Effector CD8-positive, alpha-beta T cell (primary cell): ENCODE measurements at regions not wholly inside any gene's neighbourhood (a gene's known extent, or its start where the extent isn't known, plus 50 kb on each side); places are given as distances from the start of the nearest gene placed in this dataset.

Experiments
- DNase-seq: peaks from one replicate; lab custom pipeline; 2025; lab: John Stamatoyannopoulos, UW

DNA sequence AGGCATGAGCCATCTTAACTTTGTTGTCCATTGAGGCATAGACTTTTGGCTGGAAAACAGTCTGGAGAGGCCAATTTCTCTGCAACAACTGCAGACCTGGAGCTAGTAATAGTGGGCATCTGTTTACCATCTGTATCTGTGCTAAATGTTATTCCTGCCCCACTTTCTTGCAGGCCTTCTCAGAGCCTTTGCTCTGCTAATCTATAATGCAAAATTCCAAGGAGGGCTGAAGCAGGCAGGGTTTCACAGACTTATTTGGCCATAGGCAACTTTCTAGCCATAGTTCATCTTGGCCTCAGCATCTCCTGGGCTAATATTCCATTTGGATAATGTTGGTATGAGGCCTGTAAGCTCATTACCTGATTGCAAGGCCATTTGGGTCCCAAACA, 124.5 kb upstream of the CSF3R start:
- no peak for DNase-seq

DNA sequence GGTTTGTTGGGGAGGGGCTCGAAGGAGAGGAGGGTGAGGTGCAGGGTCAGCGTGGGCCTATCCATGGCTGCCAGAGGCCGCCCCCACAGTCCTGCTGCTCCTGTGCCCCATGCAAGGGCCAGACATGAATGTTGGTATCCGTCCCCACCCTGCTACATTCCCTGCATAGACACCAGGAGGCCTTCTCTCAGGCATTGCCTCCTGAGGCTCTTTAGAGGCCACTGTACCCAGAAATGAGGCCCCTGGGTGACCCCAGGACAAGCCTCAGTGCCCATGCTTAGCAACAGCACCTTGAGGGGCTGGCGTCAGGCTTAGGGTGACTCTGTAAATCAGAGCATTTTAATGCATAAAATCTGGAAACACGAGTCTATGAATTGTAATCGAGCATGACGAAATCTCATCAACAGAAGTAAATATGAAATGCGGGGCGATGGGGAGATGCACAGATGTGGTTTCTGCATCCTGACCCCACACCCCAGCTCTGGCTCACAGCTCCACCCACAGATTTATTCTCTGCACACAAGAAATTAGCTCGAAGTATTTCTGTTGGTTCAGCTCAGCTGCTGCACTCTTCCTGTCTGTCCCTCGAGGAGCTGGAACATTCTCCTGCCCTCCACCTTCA, 124.0 kb upstream of the CSF3R start:
- no peak for DNase-seq

DNA sequence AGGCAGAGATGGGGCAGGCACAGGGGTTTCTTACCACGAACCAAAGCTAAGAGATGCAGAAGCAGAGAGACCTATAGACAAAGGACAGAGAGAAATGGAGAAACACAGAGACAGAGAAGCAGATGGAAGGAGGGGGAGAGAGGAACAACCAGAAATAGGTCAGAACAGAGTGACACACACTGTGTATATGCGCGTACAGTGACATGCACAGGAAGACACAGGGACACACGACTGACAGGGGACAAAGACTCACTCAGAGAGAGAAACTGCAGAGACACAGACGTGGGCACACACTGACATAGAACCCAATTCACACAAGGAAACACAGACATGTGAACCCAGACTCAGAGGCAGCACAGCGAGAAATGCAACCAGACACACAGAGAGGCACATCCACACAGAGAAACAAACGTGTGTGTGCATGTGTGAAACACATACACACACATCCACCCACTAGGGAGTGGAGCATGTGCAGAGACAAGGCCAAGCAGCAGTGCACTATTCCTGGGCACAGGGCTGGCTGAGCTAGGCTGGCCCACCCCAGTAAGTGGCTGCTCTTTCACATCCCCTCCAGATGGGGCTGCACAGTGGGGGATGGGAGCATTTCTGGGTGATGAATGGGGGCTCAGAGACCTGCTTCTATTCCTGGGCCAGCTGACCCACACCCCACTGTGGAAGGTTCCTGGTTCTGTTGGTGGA, 123.4 kb upstream of the CSF3R start:
- no peak for DNase-seq

DNA sequence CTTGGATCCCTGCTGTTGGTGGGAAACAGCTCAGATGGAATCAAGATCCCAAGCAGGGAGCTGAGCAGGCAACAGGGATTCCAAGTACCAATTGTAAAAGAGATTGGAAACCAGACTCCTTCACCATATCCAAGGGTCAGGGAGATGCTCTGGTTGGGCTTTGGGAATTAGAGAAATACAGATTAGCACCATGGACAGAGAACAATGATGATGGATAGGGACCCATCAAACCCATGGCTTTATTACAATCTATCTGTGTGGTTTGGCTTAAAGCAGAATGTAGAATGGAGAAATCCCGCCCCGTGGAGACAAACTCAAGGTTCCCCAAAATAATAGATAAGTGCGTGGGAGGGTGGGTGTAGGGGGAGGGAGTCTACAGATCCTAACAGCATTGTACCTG, 120.7 kb upstream of the CSF3R start:
- no peak for DNase-seq

DNA sequence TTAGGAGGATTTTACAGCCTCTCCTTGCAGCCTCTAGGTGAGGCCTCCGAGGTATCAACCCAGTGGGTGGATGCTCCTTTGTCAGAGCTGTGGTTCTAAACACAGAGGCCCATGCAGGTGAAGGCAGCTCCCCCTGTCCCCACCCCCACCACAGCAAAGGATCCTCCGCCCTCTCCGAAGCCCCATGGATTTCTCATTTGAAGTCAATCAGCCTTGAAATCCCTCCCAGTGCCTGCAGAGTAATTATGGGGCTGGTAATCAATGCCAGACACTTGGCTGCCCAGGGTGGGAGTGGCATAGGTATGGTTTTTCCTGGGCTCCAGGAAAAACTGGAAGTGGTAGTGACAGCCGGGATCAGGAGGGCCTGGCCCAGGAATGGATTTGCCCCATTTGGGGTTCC, 119.5 kb upstream of the CSF3R start:
- no peak for DNase-seq

DNA sequence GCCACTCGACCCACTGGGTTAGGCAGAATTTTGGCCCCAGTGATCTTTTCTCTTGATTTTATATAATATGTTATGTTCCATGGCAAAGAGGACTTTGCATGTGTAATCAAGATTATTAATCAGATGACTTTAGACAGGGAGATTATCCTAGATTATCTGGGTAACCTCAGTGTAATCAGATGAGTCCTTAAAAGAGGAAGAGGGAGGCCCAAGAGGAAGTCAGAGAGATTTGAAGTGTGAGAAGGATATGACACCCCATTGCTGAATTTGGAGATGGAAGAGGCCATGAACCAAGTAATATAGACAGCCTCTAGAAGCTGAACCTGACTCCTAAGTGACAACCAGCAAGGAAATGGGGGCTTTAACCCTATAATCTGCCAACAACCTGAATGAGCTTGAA, 117.1 kb upstream of the CSF3R start:
- DNase-seq: no peak

DNA sequence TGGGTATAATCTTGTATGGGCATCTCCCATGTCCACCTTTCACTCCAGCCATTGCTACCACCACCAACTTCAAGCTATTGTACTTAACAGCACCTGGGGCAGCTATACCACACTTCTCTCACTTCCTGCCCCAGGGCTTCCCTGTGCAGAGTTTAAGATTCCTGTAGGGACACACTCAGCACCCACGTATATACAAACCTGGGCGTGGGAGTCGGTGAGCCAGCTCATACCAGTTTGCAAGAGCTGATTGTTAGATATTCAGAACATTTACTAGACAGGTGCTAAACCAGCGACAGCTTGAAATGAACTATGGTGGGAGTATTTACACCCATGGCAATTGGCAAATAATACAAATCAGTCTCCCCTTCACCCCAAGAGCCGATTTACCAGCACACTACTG, 114.8 kb upstream of the CSF3R start:
- no peak for DNase-seq

DNA sequence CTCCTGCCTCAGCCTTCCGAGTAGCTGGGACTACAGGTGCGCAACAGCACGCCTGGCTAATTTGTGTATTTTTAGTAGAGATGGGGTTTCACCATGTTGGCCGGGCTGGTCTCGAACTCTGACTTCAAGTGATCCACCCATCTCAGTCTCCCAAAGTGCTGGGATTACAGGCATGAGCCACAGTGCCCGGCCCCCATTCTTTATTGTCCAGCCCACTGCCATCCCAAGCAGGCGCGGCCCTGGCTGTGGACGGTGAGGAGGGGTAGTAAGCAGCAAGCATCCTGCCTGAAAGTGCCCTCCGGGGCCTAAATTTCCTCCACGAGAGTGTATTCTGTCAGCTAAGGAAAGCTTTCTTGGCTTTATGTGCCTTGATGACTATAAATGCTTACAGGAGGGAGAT, 113.2 kb upstream of the CSF3R start:
- no peak for DNase-seq

DNA sequence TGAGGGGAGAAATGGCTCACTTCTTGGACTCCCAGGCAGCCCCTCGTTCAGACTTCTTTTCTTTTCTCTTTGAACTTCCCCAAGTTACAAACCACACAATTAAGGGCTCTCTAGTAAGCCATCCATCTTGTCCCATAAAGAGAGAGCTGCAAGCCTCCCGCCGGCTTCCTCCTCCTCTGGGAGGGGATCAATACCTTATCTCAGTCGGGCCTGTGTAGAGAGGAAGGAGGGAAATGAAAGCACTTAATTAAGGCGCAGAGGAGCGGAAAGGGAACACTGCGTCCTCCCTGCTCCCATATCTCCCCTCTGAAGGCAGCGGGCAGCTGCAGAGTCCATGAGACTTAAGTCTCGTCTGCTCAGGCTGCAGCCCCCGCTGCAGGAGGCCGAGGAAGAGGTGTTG, 112.6 kb upstream of the CSF3R start:
- no peak for DNase-seq

DNA sequence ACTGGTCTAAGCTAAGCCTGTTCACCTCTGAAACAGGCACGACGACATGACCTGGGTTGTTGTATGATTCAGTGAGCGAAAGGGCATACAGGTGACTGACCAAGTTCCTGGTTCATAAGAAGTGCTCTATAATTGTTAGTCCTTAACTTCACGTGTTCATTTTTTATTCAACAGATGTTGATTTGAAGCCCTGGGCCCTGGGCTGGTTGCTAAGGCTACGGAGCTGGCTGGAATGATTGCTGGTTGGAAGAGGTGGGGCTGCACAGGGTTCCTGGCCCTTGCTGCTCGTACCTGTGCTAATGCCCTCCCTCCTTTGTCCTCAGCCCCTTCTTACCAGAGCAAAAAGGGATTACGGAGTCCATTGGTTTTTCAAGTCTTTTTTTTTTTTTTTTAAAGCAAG, 111.3 kb upstream of the CSF3R start:
- DNase-seq: no peak

DNA sequence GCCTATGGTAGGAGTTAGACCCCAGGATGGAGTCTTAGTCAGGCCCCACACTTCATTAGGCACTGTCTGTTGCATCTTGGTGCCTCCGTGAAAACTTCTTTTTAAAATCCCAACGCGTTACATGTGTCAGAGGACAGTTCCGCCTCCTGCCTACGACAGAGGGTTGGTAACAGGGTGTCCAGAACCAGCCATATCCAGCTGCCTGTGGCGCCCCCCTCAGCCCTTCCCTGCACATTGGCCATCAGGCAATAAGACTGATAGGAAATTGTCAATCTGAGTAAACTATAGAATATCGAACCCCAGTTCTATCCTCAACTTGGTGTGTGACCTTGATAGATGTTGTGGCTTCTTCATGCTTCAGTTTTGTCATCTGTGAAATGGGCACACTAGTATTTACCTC, 108.6 kb upstream of the CSF3R start:
- no peak for DNase-seq

DNA sequence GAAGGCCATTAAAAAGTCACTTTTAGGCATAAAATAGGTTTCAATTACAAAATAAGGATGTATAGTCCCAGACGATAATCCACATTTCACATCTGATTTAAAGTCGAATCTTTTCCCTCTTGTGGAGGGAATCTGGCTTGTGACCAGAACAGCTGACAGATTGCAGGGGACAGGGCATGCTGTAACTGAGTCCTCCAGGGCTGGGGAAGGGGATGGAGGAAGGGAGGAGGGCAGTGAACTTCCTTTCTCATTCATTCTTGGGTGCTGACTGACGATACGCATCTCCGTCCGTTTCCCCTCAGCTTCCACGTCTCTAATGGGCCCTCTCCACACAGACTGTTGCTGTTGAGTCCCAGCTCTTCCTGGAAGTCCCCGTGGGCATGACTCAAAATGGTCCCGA, 108.1 kb upstream of the CSF3R start:
- no peak for DNase-seq

DNA sequence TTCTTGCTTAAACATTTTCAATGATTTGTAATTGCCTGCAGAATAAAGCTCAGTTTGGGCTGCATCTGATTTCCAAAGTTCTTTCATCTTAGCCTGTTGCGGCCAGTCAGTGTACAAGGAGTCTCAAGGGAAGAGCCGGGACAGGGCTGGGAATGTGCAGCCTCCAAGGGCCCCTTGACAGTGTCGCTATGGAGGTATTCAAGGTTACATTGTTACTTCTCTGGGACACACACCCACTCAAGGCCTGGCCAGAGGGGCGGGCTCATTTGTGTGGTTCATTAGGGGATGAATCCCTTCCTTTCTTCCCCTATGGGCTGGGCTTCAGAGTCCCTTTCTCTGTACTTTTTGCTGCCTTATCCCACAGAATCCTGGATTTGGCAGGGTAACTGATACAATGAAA, 107.6 kb upstream of the CSF3R start:
- no peak for DNase-seq

DNA sequence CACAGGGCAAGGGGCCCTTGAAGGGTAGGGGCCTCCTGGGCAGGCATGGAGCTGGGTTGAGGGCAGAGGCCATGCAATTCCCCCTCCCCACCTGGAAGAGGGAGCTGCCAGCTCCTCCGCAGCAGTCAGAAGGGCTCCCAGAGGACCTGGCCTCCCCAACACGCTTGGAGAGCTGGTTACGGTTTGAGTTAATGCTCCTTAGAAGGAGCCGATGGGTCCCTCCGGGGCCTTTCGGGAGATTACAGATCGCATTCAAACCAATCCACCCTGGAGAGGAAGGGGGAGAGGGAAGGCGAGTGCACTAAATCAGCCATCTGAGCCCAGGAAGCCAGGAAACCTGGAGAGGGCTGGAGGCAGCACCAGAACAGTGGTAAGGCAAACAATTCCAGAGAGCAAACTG, 106.3 kb upstream of the CSF3R start:
- DNase-seq: no peak

DNA sequence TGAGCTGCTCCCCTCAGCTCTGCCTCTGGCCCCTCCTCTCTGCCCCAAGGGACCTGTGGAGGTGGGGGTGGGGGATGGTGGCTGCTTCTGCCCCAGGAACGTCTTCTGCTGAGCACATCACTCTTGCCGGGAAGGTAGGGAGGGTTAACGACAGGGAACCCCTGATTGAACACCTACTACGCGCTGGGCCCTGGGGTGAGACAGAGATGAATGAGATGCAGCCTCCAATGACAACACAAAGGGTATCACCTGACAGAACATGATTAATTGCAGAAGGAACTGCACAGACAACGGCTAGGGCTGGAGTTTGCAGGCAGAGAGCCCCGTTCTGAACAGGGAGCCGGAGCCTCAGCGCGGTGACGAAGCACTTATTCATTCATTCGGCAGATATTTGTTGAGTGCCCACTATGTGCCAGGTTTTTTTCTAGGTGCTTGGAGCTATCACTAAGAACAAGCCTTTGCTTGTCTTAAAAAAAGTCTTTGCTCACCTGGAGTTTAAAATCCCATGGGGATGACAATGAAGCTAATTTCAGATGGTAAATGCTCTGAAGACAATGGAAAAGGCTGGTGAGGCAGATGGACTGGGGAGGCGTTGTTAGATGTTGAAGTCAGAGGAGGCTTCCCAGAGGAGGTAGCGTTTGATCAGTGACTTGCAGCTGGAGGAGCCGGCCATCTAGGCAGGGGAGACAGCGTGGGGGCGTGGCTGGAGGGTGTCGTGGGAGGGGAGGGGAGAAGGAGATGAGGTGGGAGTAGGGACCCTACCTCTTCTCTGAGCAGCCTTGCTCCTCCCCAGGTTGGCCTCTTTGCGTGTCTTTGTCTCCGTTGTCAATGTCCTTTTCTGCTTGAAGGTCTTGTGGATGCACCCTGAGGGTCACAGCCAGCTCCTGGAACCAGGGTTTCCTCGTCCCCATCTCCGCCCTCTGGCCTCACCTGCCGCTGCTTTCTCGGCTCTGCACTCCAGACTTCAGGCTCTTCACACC, 103.1 kb upstream of the CSF3R start:
- no peak for DNase-seq

DNA sequence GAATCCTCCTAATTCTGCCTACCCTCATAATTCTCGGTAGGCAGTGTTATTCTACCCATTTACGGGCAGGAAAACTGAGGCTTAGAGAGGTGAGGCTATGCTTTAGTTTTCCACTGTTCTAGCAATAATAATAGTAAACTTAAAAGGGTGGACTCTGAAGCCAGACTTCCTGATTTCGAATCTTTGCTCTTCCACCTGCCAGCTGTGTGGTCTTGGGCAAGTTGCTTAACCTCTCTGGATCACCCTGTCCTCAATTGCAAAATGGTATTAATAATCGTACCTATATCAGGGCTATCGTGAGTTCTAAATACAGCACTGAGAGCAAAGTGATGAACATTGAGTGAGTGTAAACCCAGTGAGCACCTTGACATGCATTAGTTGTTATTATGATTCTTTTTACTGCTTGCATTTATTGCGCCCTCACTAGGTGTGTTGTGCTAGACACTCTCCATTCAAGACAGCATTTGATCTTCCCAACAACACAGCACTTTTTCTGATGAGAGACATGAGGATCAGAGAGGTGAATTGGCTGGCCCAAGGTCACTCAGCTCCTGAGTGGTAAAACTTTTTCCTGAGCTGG, 102.3 kb upstream of the CSF3R start:
- DNase-seq: no peak

DNA sequence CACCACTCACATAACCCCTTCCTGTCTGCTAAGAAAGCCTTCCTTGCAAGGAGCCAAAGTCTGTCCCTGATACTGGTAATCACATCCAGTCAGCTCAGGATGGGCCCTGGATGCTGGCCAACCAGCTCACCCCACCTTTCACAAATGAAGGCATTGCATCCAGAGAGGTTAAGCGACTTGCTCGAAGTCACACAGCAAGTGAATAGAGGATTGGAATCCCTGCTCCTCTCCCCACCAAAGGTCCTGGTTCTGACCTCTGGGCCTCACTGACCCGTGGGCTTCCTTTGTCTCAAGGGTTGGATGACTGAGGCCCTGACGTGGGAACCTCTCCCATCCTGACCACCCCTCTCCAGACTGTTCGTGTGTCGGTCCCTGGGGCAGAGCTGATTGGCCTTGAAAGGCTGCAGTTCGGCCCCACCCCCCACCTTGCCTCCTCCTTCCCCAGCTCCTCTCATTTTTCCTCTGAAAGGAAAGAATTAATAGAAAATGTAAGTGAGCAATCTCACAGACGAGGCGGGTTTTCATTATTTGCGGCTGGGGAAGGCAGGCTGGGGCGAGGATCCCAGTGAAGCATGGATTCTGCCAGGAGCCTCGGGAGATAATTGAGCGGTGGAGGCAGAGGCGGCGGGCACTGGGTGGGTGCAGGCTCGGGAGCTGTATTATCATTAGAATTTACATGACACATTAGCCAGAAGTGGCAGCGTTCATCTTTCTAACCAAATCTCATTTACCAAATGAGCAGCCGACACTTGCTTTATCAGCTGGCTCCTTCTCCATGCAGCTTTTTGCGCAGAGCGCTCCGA, 101.5 kb upstream of the CSF3R start:
- DNase-seq: no peak

DNA sequence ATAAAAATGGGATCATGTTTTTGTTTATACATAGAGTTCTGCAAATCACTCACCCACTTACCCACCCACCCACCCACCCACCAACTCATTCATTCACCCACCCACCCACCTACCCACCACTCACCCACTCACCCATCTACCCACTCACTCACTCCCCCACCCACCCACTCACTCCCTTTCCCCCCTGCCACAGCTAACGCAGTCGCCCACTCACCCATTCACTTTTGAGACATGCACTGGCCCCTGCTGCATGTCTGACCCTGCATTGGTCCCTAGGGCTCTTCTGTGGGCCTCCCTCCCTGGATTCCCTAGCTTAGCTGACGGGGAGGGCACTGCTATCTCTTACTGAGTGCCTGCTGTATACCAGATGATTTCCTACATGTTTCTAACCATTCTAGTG, 100.4 kb upstream of the CSF3R start:
- DNase-seq: no peak

DNA sequence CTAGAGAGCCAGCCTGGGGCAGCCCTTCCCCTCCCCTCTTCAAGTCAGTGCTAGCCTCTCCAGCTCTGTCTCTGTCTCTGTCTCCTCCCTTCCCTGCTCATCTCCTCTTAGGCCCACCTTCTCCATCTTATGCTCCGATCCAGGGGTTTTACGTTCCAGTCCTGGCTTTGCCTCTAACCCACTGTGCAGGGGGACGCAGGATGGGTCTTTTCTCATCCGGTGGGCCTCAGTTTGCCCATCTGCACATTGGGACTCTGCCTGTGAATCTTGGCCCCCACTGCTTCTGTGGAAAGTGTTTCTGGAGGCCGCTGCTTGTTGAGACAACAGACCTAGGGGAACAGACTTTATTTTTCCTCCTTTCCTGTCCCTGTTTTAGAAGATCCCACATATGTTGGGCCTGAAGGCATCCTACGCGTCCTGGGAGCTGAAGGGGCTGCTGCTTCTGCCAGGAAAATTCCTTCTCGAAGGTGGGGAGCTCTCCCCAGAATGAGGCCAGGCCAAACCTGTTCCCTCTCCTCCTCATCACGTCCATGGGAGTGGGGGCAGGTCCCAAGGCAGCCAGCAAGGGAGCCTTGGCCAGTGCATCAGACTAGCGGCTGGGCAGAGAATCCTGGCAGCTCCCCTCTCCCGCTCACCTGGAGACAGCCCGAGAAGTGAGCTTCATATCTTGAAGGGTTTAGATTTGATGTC, 99.5 kb upstream of the CSF3R start:
- no peak for DNase-seq

DNA sequence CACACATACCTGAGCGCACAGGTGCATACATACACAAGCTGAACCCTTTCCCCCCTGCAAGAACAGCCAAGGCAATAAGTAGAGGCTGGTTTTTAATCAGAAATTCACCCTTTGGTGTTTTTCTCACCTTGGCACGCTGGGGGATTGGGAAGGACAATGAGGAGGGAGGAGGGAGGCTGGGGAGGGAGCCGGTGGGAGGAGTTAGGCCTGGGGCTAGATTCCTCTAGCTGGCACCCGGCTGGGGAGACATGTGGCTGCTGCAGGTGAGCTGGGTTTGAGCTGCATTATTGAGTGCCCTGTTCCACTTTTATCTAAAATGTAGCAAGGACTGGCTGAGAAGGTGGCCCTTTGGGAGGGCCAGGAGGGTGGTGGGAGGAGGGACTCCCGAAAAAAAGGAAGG, 97.8 kb upstream of the CSF3R start:
- DNase-seq: no peak

DNA sequence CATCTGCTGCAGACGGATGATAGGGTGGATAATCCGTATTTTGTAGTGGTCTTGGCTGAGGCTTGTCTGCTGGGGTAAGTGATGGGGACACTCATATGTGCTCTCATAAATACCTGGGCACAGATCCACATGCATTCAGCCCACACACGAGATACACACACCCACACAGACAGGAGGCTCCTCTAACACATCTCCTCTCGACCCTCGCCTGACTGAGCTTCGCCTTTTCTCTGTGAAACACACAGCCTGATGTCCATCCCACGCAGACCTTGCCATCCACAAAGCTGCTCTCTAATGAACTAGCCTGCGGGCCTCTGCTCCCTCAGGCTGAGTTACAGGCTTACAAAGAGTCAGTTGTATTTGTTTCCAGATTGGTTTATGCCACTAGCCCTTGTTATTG, 96.3 kb upstream of the CSF3R start:
- no peak for DNase-seq
